Amygdala (tissue), 56 donors: ENCODE measurements at regions not wholly inside any gene's neighbourhood (a gene's known extent, or its start where the extent isn't known, plus 50 kb on each side); places are given as distances from the start of the nearest gene placed in this dataset.
"Not testable (repeated sequence)": the region's sequence is repeated elsewhere in the genome, so short reads cannot be mapped to it uniquely, and the experiment has no call there.

ENCODE experiments used
- DNase-seq, 56 donors: peaks; one replicate each; lab custom pipeline; 2025; lab: John Stamatoyannopoulos, UW

- DNase-seq: no peak
Measured at GRCh38 chr4:33422656-33423055, 2702.5 kb downstream of the PCDH7 start.

GRCh38 chr4:33425936-33426335 is 2705.8 kb downstream of the PCDH7 start:
- no peak for DNase-seq

- DNase-seq: no peak
Measured at GRCh38 chr4:33427676-33428075, 2707.5 kb downstream of the PCDH7 start.

GRCh38 chr4:33429971-33430370 is 2709.8 kb downstream of the PCDH7 start:
- DNase-seq: no peak

- DNase-seq: peak in 1 of 56 donors; percentile 0
Measured at GRCh38 chr4:33437406-33437805, 2717.2 kb downstream of the PCDH7 start.

- DNase-seq: no peak
Measured at GRCh38 chr4:33446953-33447352, 2726.8 kb downstream of the PCDH7 start.

- no peak for DNase-seq
Measured at GRCh38 chr4:33448948-33449347, 2728.8 kb downstream of the PCDH7 start.

GRCh38 chr4:33453436-33453835 is 2733.3 kb downstream of the PCDH7 start:
- no peak for DNase-seq

GRCh38 chr4:33453916-33454315 is 2733.7 kb downstream of the PCDH7 start:
- no peak for DNase-seq

GRCh38 chr4:33465565-33465964 is 2745.4 kb downstream of the PCDH7 start:
- no peak for DNase-seq

- DNase-seq: no peak
Measured at GRCh38 chr4:33467291-33467690, 2747.1 kb downstream of the PCDH7 start.

GRCh38 chr4:33470805-33471204 is 2750.6 kb downstream of the PCDH7 start:
- DNase-seq: no peak

GRCh38 chr4:33477715-33478114 is 2757.5 kb downstream of the PCDH7 start:
- no peak for DNase-seq

GRCh38 chr4:33482773-33483172 is 2761.5 kb downstream of the ARAP2 start:
- DNase-seq: no peak

- no peak for DNase-seq
Measured at GRCh38 chr4:33485111-33485510, 2759.2 kb downstream of the ARAP2 start.

GRCh38 chr4:33493231-33493630 is 2751.1 kb downstream of the ARAP2 start:
- DNase-seq: no peak

- DNase-seq: no peak
Measured at GRCh38 chr4:33494150-33494549, 2750.2 kb downstream of the ARAP2 start.

- DNase-seq: not testable (repeated sequence)
Measured at GRCh38 chr4:33501587-33501986, 2742.7 kb downstream of the ARAP2 start.

GRCh38 chr4:33512397-33512796 is 2731.9 kb downstream of the ARAP2 start:
- no peak for DNase-seq

GRCh38 chr4:33518856-33519255 is 2725.5 kb downstream of the ARAP2 start:
- DNase-seq: no peak

- no peak for DNase-seq
Measured at GRCh38 chr4:33532821-33533220, 2711.5 kb downstream of the ARAP2 start.

- no peak for DNase-seq
Measured at GRCh38 chr4:33536898-33537297, 2707.4 kb downstream of the ARAP2 start.

GRCh38 chr4:33537527-33537926 is 2706.8 kb downstream of the ARAP2 start:
- DNase-seq: no peak
